A549 (cell line): ENCODE measurements at regions not wholly inside any gene's neighbourhood (a gene's known extent, or its start where the extent isn't known, plus 50 kb on each side); places are given as distances from the start of the nearest gene placed in this dataset.

Experiments
- ATAC-seq, 2 experiments: fragments of 200-7000 bp in 1 of 2; fragments of >200 bp in 1 of 2; cut with Nextera tagmentation in 1 of 2; cut with Tn5 transposase in 1 of 2; 3 replicates each; pipeline versions ENCODE4 v1.8.0 to v1.9.1; 2018 to 2020; ENCODE audit warnings: mild to moderate bottlenecking in 1 of 2, moderate library complexity in 1 of 2
- CTCF ChIA-PET: fragments of 300-600 bp; sonication (Branson Sonifier 250); formaldehyde crosslinking; extraction: SDS; loops from one replicate; lab custom pipeline; 2021; ENCODE audit warnings: antibody characterized with exemption, inconsistent platforms; lab: Yijun Ruan, JAX
- POLR2A ChIA-PET: fragments of 350-600 bp; formaldehyde crosslinking; extraction: SDS; loops from one replicate; lab custom pipeline; 2021; ENCODE audit warnings: antibody characterized with exemption, inconsistent platforms; lab: Yijun Ruan, JAX
- DNase-seq, 2 experiments: peaks; one replicate each; pipeline versions ENCODE4 v3.0.0 to v3.0.0-alpha.2; 2011 to 2016; ENCODE audit warnings: low read depth in 1 of 2, low spot score in 1 of 2
- FAIRE-seq: peaks from 2 replicates; lab custom pipeline; 2011; peaks lifted over from hg19 to GRCh38; lab: Jason Lieb, UNC
- H3K27ac ChIP-seq, 2 experiments: fragments of >200 bp; sonication (Bioruptor Twin); formaldehyde crosslinking; 3 replicates each; pipeline ENCODE4 v1.5.1; 2016 to 2017
- H3K4me1 ChIP-seq: fragments of >200 bp; sonication (Bioruptor Twin); formaldehyde crosslinking; 3 replicates; pipeline ENCODE4 v1.6.1; 2016
- H3K4me2 ChIP-seq: fragments of >200 bp; sonication (Bioruptor Twin); formaldehyde crosslinking; 3 replicates; pipeline ENCODE4 v1.6.1; 2016
- H3K4me3 ChIP-seq: fragments of >200 bp; sonication (Bioruptor Twin); formaldehyde crosslinking; 3 replicates; pipeline ENCODE4 v1.5.1; 2016
- H3K9me3 ChIP-seq: fragments of >200 bp; sonication (Bioruptor Twin); formaldehyde crosslinking; 3 replicates; pipeline ENCODE4 v1.6.1; 2016
- CBX8 ChIP-seq: fragments of 200-600 bp; sonication (generic); IDR thresholded peaks from 2 replicates; pipeline ENCODE4 v1.6.1; 2016
- CHD2 ChIP-seq: fragments of 150-350 bp; IDR thresholded peaks from 2 replicates; pipeline ENCODE4 v1.6.1; 2014; ENCODE audit warnings: low read length; ENCODE audit not compliant: partially characterized antibody
- CHD4 ChIP-seq: fragments of 200-600 bp; sonication (generic); IDR thresholded peaks from 2 replicates; pipeline ENCODE4 v1.6.1; 2016; ENCODE audit warnings: antibody characterized with exemption, mild to moderate bottlenecking, borderline replicate concordance
- EHMT2 ChIP-seq: fragments of 200-600 bp; sonication (generic); IDR thresholded peaks from 2 replicates; pipeline ENCODE4 v1.6.1; 2016; ENCODE audit warnings: antibody characterized with exemption, low read depth, mild to moderate bottlenecking, moderate library complexity
- HDAC2 ChIP-seq: fragments of 200-600 bp; sonication (generic); IDR thresholded peaks from 2 replicates; pipeline ENCODE4 v1.6.1; 2016
- HES2 ChIP-seq: fragments of >200 bp; sonication (Bioruptor Twin); formaldehyde crosslinking; IDR thresholded peaks from 2 replicates; pipeline ENCODE4 v1.6.1; 2016
- HEYL ChIP-seq: fragments of 250-450 bp; sonication (Bioruptor Pico); IDR thresholded peaks from 2 replicates; pipeline ENCODE4 v1.8.0; 2021; ENCODE audit warnings: mild to moderate bottlenecking, moderate library complexity
- HOXB5 ChIP-seq: fragments of 250-450 bp; sonication (Bioruptor Pico); IDR thresholded peaks from 2 replicates; pipeline ENCODE4 v1.5.0; 2020; ENCODE audit warnings: mild to moderate bottlenecking, moderate library complexity
- JUN ChIP-seq, 2 experiments: fragments of >200 bp; sonication (Bioruptor Twin); formaldehyde crosslinking; IDR thresholded peaks; 2 replicates in 1 of 2; 3 replicates in 1 of 2; pipeline ENCODE4 v1.6.1; 2016 to 2017
- JUNB ChIP-seq: fragments of >200 bp; sonication (Bioruptor Twin); formaldehyde crosslinking; IDR thresholded peaks from 2 replicates; pipeline ENCODE4 v1.6.1; 2016
- KDM1A ChIP-seq: fragments of 200-600 bp; sonication (generic); IDR thresholded peaks from 2 replicates; pipeline ENCODE4 v1.6.1; 2016; ENCODE audit warnings: low read depth, mild to moderate bottlenecking
- MAX ChIP-seq: IDR thresholded peaks from 2 replicates; pipeline ENCODE4 v1.6.1; 2012
- NR3C1 ChIP-seq: fragments of >200 bp; sonication (Bioruptor Twin); formaldehyde crosslinking; IDR thresholded peaks from 3 replicates; pipeline ENCODE4 v1.6.1; 2017
- PHF8 ChIP-seq: fragments of 200-600 bp; sonication (generic); IDR thresholded peaks from 2 replicates; pipeline ENCODE4 v1.6.1; 2016; ENCODE audit warnings: low read depth, mild to moderate bottlenecking, antibody characterized with exemption, moderate library complexity, borderline replicate concordance
- POLR2A ChIP-seq: IDR thresholded peaks from 2 replicates; pipeline ENCODE4 v1.6.1; 2012; ENCODE audit warnings: mild to moderate bottlenecking, low read length
- RFX5 ChIP-seq: fragments of 450-650 bp; IDR thresholded peaks from 2 replicates; pipeline ENCODE4 v1.7.1; 2014; ENCODE audit warnings: antibody characterized with exemption, mild to moderate bottlenecking, moderate library complexity
- TP53 ChIP-seq: fragments of 250-450 bp; sonication (Bioruptor Pico); IDR thresholded peaks from 2 replicates; pipeline ENCODE4 v1.5.0; 2021; ENCODE audit warnings: mild to moderate bottlenecking, moderate library complexity
- ZC3H11A ChIP-seq: fragments of 450-650 bp; IDR thresholded peaks from 2 replicates; pipeline ENCODE4 v1.6.1; 2014; ENCODE audit warnings: antibody characterized with exemption, mild to moderate bottlenecking
- ZFP36 ChIP-seq: fragments of 450-650 bp; IDR thresholded peaks from 2 replicates; pipeline ENCODE4 v1.6.1; 2014; ENCODE audit warnings: borderline replicate concordance; ENCODE audit not compliant: partially characterized antibody
- ZNF302 ChIP-seq: fragments of 250-450 bp; sonication (Bioruptor Pico); IDR thresholded peaks from 2 replicates; pipeline ENCODE4 v1.9.0; 2021; ENCODE audit warnings: inconsistent platforms, mild to moderate bottlenecking, moderate library complexity
- WGBS: methylation state at CpG from one replicate; pipeline ENCODE4 v1.1.6; 2017; ENCODE audit errors: missing lambda C conversion rate; 5-methylcytosine and 5-hydroxymethylcytosine counted together
- TF ChIP-seq, protein P1 (sequence below): fragments of 250-450 bp; sonication (Bioruptor Pico); IDR thresholded peaks from 2 replicates; pipeline ENCODE4 v1.5.0; 2020; ENCODE audit warnings: low read depth, mild to moderate bottlenecking, moderate library complexity
- TF ChIP-seq, protein P2 (sequence below): fragments of >200 bp; sonication (Bioruptor Twin); formaldehyde crosslinking; IDR thresholded peaks from 3 replicates; pipeline ENCODE4 v1.6.1; 2016

- Histone ChIP-seq H3K4me3 (no peak overlapping the region), H3K27ac (no peak overlapping the region), H3K4me1 (no peaks in the 10 kb centered on the region), H3K4me2 (no peak overlapping the region), H3K9me3 (no peaks in the 10 kb centered on the region)
- ChIA-PET CTCF (no interaction called here), POLR2A (no interaction called here)
- 5% methylated on average over 1 of the region's 1 CpG for WGBS
- ATAC-seq = no peak
- TF ChIP-seq, protein P1, sequence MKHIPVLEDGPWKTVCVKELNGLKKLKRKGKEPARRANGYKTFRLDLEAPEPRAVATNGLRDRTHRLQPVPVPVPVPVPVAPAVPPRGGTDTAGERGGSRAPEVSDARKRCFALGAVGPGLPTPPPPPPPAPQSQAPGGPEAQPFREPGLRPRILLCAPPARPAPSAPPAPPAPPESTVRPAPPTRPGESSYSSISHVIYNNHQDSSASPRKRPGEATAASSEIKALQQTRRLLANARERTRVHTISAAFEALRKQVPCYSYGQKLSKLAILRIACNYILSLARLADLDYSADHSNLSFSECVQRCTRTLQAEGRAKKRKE (CRISPR knock-in tag) = no peak
- TF ChIP-seq TP53 (CRISPR knock-in tag) (no peak), ZFP36 (no peak), HEYL (CRISPR knock-in tag) (no peak), KDM1A (no peak), HOXB5 (CRISPR knock-in tag) (no peak), HDAC2 (no peak)
- no peak for FAIRE-seq
- DNase-seq = no peak
Observed at GRCh38 chr5:12316812-12317211, 412.6 kb upstream of the CTNND2 start.

DNA sequence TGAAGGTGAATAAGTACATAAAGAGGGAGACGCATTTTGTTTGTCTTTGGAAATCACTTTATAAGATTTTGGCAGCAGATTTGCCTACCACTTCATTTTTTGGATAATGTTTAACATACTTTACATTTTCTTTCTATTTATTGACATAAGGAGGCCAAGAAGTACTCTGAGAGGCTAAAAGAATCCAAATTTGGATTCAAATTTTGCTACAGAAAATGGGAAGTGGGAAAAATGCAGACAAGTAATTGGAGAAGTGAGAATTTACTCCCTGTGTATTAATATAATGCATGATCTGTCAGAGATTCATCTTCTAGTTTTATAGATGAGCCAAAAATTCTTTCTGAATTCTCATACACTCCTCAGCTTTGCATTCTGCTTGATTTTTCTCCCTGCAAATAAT is 411.2 kb upstream of the CTNND2 start:
- H3K4me1 ChIP-seq = no peaks in the 10 kb centered on the region
- no peak overlapping the region for H3K4me3 ChIP-seq
- ChIA-PET POLR2A (no interaction called here), CTCF (no interaction called here)
- WGBS = 7% methylated on average over 1 of the region's 1 CpG
- no peak overlapping the region for H3K27ac ChIP-seq
- no peak for ATAC-seq
- no peak for DNase-seq
- no peak for FAIRE-seq
- H3K4me2 ChIP-seq = no peak overlapping the region
- no peaks in the 10 kb centered on the region for H3K9me3 ChIP-seq
- TF ChIP-seq, protein P2, sequence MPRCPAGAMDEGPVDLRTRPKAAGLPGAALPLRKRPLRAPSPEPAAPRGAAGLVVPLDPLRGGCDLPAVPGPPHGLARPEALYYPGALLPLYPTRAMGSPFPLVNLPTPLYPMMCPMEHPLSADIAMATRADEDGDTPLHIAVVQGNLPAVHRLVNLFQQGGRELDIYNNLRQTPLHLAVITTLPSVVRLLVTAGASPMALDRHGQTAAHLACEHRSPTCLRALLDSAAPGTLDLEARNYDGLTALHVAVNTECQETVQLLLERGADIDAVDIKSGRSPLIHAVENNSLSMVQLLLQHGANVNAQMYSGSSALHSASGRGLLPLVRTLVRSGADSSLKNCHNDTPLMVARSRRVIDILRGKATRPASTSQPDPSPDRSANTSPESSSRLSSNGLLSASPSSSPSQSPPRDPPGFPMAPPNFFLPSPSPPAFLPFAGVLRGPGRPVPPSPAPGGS = no peak
- no peak for TF ChIP-seq ZNF302 (CRISPR knock-in tag)
- no peak for TF ChIP-seq CHD2
- no peak for TF ChIP-seq CBX8
- TF ChIP-seq POLR2A = no peak

DNA sequence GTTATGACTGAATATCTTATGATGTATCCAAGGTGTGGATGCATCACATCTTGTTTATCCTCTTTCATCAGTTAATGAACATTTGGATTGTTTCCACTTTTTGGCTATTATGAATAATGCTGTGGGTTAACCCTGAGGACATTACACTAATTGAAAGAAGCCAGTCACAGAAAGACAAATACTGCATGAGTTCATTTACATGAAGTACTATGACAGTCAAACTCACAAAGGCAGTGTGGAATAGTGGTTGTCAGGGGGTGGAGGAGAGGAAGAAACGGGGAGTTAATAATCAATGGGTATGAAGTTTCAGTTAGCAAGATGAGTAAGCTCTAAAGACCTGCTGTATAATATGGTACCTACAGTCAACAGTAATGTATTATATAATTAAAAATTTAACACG is 409.4 kb upstream of the CTNND2 start:
- FAIRE-seq (no peak), DNase-seq (no peak), ATAC-seq (no peak)
- CTCF ChIA-PET = no interaction called here
- Histone ChIP-seq H3K9me3 (no peaks in the 10 kb centered on the region), H3K27ac (no peak overlapping the region), H3K4me3 (no peak overlapping the region), H3K4me1 (no peaks in the 10 kb centered on the region), H3K4me2 (no peak overlapping the region)
- TF ChIP-seq MAX (no peak), ZC3H11A (no peak), CHD4 (no peak), EHMT2 (no peak), RFX5 (no peak), JUNB (no peak), PHF8 (no peak), NR3C1 (no peak), ZNF302 (CRISPR knock-in tag) (no peak), HES2 (no peak), JUN (IDR thresholded peaks at IDR 0.05) (no peak)
- TF ChIP-seq, protein P1 (CRISPR knock-in tag) = no peak
- TF ChIP-seq, protein P2 = no peak
- POLR2A ChIA-PET = no interaction called here
- WGBS = 3% methylated on average over 2 of the region's 2 CpGs
